OCI-LY7 (cell line): ENCODE measurements at regions not wholly inside any gene's neighbourhood (a gene's known extent, or its start where the extent isn't known, plus 50 kb on each side); places are given as distances from the start of the nearest gene placed in this dataset.

Experiments used
- BruUV-seq: library from RNA; stranded (reverse); fragments of 400-500 nt; replicated peaks from 2 replicates; lab custom pipeline; 2021; lab: Mats Ljungman, UMichigan
- CTCF ChIA-PET: fragments of 300-600 bp; sonication (Branson Sonifier 250); formaldehyde crosslinking; loops from one replicate; lab custom pipeline; 2022; ENCODE audit warnings: antibody characterized with exemption; ENCODE audit not compliant: unreplicated experiment; lab: Charles Lee
- POLR2A ChIA-PET: fragments of 300-600 bp; sonication (Branson Sonifier 250); formaldehyde crosslinking; loops from one replicate; lab custom pipeline; 2022; ENCODE audit warnings: antibody characterized with exemption; lab: Charles Lee
- DNase-seq: peaks from one replicate; pipeline ENCODE4 v3.0.0-alpha.2; 2015; ENCODE audit warnings: low spot score
- H2AFZ ChIP-seq: fragments of 200-600 bp; sonication (generic), shearing (Covaris generic); 2 replicates; pipeline ENCODE4 v1.6.1; 2014; ENCODE audit warnings: mild to moderate bottlenecking, antibody characterized with exemption, low read length, moderate library complexity
- H3K27ac ChIP-seq: fragments of 200-600 bp; sonication (generic); 2 replicates; pipeline ENCODE4 v1.5.1; 2014; ENCODE audit warnings: mixed run types, low read depth, mild to moderate bottlenecking, moderate library complexity, low read length, inconsistent platforms; ENCODE audit not compliant: poor library complexity, severe bottlenecking
- H3K36me3 ChIP-seq: fragments of 200-600 bp; sonication (generic); 2 replicates; pipeline ENCODE4 v1.6.1; 2014; ENCODE audit warnings: mild to moderate bottlenecking, antibody characterized with exemption, low read length, moderate library complexity, mixed read lengths; ENCODE audit not compliant: insufficient read depth
- H3K4me1 ChIP-seq: fragments of 200-600 bp; sonication (generic); 2 replicates; pipeline ENCODE4 v1.5.1; 2014; ENCODE audit warnings: mild to moderate bottlenecking, low read length; ENCODE audit not compliant: insufficient read depth, poor library complexity, severe bottlenecking
- H3K4me2 ChIP-seq: fragments of 200-600 bp; sonication (generic); 2 replicates; pipeline ENCODE4 v1.6.1; 2014; ENCODE audit warnings: mild to moderate bottlenecking, low read length
- H3K4me3 ChIP-seq: fragments of 200-600 bp; sonication (generic); 2 replicates; pipeline ENCODE4 v1.5.1; 2014; ENCODE audit warnings: mild to moderate bottlenecking, low read depth, low read length; ENCODE audit not compliant: poor library complexity, severe bottlenecking
- H3K79me2 ChIP-seq: fragments of 200-600 bp; sonication (generic); 2 replicates; pipeline ENCODE4 v1.6.1; 2016; ENCODE audit warnings: low read depth, mild to moderate bottlenecking, low read length, moderate library complexity, mixed read lengths; ENCODE audit not compliant: insufficient read depth
- H3K9me2 ChIP-seq: fragments of 200-600 bp; sonication (generic); 2 replicates; pipeline ENCODE4 v1.6.1; 2016; ENCODE audit warnings: mild to moderate bottlenecking, low read length, mixed read lengths; ENCODE audit not compliant: insufficient read depth
- H3K9me3 ChIP-seq: fragments of 200-600 bp; sonication (generic); 2 replicates; pipeline ENCODE4 v1.6.1; 2014; ENCODE audit warnings: mild to moderate bottlenecking, mixed run types, low read length, mixed read lengths
- H4K20me1 ChIP-seq: fragments of 200-600 bp; sonication (generic); 2 replicates; pipeline ENCODE4 v1.6.1; 2014; ENCODE audit warnings: mild to moderate bottlenecking, antibody characterized with exemption, low read length, moderate library complexity, mixed read lengths; ENCODE audit not compliant: insufficient read depth
- EZH2phosphoT487 ChIP-seq: fragments of 200-600 bp; sonication (generic); IDR thresholded peaks from 2 replicates; pipeline ENCODE4 v1.6.1; 2018; ENCODE audit warnings: low read depth, borderline replicate concordance, mild to moderate bottlenecking, mixed run types, antibody characterized with exemption, low read length, moderate library complexity, mixed read lengths
- intact Hi-C: fragments of 100-400 bp; cut with micrococcal nuclease; formaldehyde crosslinking; loops from one replicate; pipeline ENCODE4 v1.10.0; 2022; ENCODE audit not compliant: unreplicated experiment
- TF ChIP-seq, protein P1 (sequence below): fragments of 200-600 bp; sonication (generic); conservative IDR thresholded peaks from 2 replicates; pipeline ENCODE4 v1.5.1; 2014; ENCODE audit warnings: mild to moderate bottlenecking, antibody characterized with exemption, low read length, moderate library complexity, mixed read lengths

- TF ChIP-seq, protein P1, sequence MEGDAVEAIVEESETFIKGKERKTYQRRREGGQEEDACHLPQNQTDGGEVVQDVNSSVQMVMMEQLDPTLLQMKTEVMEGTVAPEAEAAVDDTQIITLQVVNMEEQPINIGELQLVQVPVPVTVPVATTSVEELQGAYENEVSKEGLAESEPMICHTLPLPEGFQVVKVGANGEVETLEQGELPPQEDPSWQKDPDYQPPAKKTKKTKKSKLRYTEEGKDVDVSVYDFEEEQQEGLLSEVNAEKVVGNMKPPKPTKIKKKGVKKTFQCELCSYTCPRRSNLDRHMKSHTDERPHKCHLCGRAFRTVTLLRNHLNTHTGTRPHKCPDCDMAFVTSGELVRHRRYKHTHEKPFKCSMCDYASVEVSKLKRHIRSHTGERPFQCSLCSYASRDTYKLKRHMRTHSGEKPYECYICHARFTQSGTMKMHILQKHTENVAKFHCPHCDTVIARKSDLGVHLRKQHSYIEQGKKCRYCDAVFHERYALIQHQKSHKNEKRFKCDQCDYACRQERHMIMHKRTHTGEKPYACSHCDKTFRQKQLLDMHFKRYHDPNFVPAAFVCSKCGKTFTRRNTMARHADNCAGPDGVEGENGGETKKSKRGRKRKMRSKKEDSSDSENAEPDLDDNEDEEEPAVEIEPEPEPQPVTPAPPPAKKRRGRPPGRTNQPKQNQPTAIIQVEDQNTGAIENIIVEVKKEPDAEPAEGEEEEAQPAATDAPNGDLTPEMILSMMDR: no peak
- TF ChIP-seq EZH2phosphoT487: no peak
- no peak overlapping the region for H2AFZ ChIP-seq
- no peak overlapping the region for H3K4me2 ChIP-seq
- no peaks in the 10 kb centered on the region for H4K20me1 ChIP-seq
- ChIA-PET CTCF (no interaction called here), POLR2A (interaction anchor here (1.1 kb wide), 1 partner anchor 9 kb away, joined by 5 read pairs; no protein-coding TSS in a partner anchor)
- H3K36me3 ChIP-seq: no peaks in the 10 kb centered on the region
- no peak overlapping the region for H3K4me3 ChIP-seq
- no peaks in the 10 kb centered on the region for H3K9me3 ChIP-seq
- H3K4me1 ChIP-seq: no peaks in the 10 kb centered on the region
- intact Hi-C loops: no loop called here
- no peak overlapping the region for H3K27ac ChIP-seq
- H3K79me2 ChIP-seq: no peaks in the 10 kb centered on the region
- DNase-seq: no peak
- BruUV-seq: no TSS peak
- no peaks in the 10 kb centered on the region for H3K9me2 ChIP-seq
Measured at GRCh38 chr5:85512896-85513295, 1104.8 kb upstream of the COX7C start.

DNA sequence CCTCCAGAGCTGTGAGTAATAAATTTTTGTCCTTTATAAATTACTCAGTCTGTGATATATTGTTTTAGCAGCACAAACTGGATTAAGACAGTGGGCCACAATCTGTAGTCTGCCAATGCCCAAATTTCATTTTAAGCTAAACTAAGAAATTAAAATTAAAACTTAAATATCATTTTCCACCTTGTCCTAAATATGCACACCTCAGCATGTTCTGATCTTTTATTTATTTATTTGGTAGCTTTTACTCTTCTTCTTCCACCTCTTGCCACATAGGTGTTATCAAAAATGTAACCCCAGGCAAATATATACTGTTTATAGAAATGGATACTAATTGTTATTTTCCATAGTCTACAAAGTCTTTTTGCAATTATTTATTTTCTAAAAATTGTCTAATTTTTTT, 1102.2 kb upstream of the COX7C start:
- intact Hi-C loops: no loop called here
- no peaks in the 10 kb centered on the region for H3K9me2 ChIP-seq
- H3K79me2 ChIP-seq: no peaks in the 10 kb centered on the region
- no peak overlapping the region for H3K4me2 ChIP-seq
- no peaks in the 10 kb centered on the region for H3K4me1 ChIP-seq
- no peaks in the 10 kb centered on the region for H4K20me1 ChIP-seq
- H3K9me3 ChIP-seq: no peaks in the 10 kb centered on the region
- H3K4me3 ChIP-seq: no peak overlapping the region
- no peak for TF ChIP-seq EZH2phosphoT487
- TF ChIP-seq, protein P1: no peak
- H2AFZ ChIP-seq: no peak overlapping the region
- no peaks in the 10 kb centered on the region for H3K36me3 ChIP-seq
- ChIA-PET POLR2A (no interaction called here), CTCF (no interaction called here)
- no peak overlapping the region for H3K27ac ChIP-seq
- DNase-seq: no peak
- no TSS peak for BruUV-seq

DNA sequence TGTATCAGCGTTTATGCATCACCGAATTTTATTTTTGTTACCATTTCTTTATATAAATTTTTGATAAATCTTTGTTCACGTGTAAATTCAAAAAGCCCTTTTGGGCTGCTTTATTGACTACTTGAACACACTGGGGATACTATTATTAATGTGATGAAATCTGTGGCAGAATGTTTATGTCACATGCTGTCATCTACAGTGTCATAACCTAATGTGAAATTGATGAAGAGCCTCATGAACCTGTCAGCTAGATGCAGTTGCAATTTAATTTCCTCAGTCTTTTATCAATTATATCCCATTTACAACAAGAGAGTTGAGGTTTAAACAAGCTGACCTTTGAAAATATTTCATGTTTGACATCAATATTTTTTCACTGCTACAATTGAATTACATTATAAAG, 1100.4 kb upstream of the COX7C start:
- ChIA-PET POLR2A (no interaction called here), CTCF (no interaction called here)
- no peak overlapping the region for H3K27ac ChIP-seq

More for the DNA sequence above, 1100.4 kb upstream of the COX7C start:
- intact Hi-C loops: no loop called here
- no peaks in the 10 kb centered on the region for H3K4me1 ChIP-seq
- no peak overlapping the region for H3K4me3 ChIP-seq
- DNase-seq: no peak
- no peak overlapping the region for H2AFZ ChIP-seq
- no peak for TF ChIP-seq EZH2phosphoT487
- TF ChIP-seq, protein P1: no peak
- no peaks in the 10 kb centered on the region for H4K20me1 ChIP-seq
- H3K4me2 ChIP-seq: no peak overlapping the region
- H3K9me2 ChIP-seq: no peaks in the 10 kb centered on the region
- no peaks in the 10 kb centered on the region for H3K36me3 ChIP-seq
- no TSS peak for BruUV-seq
- no peaks in the 10 kb centered on the region for H3K9me3 ChIP-seq
- no peaks in the 10 kb centered on the region for H3K79me2 ChIP-seq
